Panc1 (cell line): ENCODE measurements at regions not wholly inside any gene's neighbourhood (a gene's known extent, or its start where the extent isn't known, plus 50 kb on each side); places are given as distances from the start of the nearest gene placed in this dataset.

Experiments
- CTCF ChIP-seq: fragments of 450-650 bp; IDR thresholded peaks from 2 replicates; pipeline ENCODE4 v1.5.1; 2017; ENCODE audit warnings: mild to moderate bottlenecking
- POLR2AphosphoS5 ChIP-seq: IDR thresholded peaks from 2 replicates; pipeline ENCODE4 v1.6.1; 2012; ENCODE audit warnings: mild to moderate bottlenecking, low read depth, low read length, moderate library complexity
- REST ChIP-seq, 2 experiments: IDR thresholded peaks; 2 replicates each; pipeline ENCODE4 v1.6.1; 2011 to 2012; ENCODE audit warnings: low read depth in 2 of 2, control low read depth in 1 of 2, low read length in 1 of 2, mild to moderate bottlenecking in 1 of 2, moderate library complexity in 1 of 2; ENCODE audit not compliant: insufficient read depth in 1 of 2
- SIN3A ChIP-seq: IDR thresholded peaks from 2 replicates; pipeline ENCODE4 v1.6.1; 2012; ENCODE audit warnings: low read depth, mild to moderate bottlenecking, low read length, moderate library complexity, borderline replicate concordance; ENCODE audit not compliant: insufficient read depth

GRCh38 chr2:236689981-236690380 lies 120.4 kb downstream of the ACKR3 start:
- TF ChIP-seq CTCF = no peak
- TF ChIP-seq REST (IDR thresholded peaks at IDR 0.05; ENCODE audit: insufficient read depth in 1 of 2, low read depth in 2 of 2, low read length in 1 of 2) = no peak
- TF ChIP-seq POLR2AphosphoS5 = no peak
- TF ChIP-seq SIN3A = no peak
